GM18868 (cell line): ENCODE measurements at regions not wholly inside any gene's neighbourhood (a gene's known extent, or its start where the extent isn't known, plus 50 kb on each side); places are given as distances from the start of the nearest gene placed in this dataset.

Source experiments
- ATAC-seq: cut with Tn5 transposase; IDR thresholded peaks from one replicate; pipeline ENCODE4 v1.9.1; 2021; ENCODE audit warnings: mild to moderate bottlenecking, moderate library complexity; ENCODE audit not compliant: unreplicated experiment

DNA sequence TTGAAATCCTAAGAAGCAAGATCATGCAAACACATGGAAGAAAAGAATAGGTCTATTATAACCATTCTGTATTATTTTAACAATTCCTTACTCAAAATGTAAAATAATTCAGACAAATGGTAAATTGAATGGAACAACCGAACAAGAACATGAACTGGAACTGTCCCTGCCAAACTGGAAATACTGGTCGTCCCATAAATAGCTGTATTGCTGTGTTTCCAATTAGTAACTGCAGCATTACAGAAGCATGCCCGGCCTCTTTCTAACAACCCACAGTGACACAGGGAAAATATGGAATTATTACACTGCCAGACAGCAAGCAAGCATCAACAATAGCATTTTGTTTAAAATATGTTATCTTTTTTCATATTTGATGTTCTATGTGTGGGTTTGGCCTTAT lies 1138.5 kb upstream of the PHF14 start:
- ATAC-seq = no peak

DNA sequence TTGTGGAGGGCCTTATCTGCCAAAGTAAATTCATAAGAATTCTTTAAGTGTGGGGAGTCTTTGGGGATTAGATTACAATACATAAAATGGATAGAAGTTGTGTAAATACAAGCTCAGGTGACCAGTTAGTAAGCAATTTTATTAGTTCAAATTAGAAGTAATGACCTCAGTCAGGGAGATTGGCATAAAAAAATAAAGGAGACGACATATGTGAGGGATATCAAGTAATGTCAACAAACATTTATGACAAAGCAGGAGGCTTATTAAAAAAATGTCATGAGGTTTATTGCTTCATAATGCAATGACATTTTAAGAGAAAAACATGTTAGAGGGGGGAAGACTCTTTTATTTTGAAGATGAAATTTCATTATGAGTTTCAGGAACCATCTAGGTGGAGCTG lies 1137.0 kb upstream of the PHF14 start:
- no peak for ATAC-seq

DNA sequence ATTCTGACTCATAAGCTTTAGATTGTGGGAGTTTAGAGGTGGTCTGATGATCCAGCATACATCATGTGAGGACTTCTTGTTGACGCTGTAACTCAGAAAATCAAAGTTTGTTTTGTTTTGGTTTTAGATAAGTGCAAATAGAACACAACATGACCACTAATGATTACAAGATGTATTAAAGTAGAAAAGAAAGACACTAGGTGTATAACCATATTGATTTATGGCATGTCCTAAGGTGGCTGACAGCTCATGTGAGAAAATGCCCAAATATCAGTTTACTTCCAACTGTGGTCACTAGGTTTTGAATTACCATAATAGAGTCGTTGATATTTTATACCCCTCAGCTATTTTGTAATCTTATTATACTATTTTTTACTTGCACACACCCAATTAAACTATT lies 1131.4 kb upstream of the PHF14 start:
- ATAC-seq = no peak

DNA sequence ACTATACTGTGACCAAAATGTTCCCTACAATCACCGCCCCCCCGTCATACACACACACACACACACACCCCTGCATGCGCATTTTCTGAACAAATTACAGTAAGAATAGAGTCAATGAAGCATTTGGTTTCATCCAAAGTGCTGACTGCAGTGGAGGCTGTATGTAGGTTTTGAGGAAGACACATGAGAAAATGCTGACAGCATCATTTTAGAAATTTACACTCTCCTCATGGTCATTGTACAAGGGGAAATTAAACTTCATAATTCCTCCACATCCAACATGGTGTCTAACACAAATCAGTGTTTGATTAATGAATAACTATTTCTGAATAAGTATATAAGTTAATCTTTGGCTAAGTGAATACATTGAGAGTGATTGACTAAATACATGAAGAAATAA lies 1126.8 kb upstream of the PHF14 start:
- ATAC-seq = no peak

DNA sequence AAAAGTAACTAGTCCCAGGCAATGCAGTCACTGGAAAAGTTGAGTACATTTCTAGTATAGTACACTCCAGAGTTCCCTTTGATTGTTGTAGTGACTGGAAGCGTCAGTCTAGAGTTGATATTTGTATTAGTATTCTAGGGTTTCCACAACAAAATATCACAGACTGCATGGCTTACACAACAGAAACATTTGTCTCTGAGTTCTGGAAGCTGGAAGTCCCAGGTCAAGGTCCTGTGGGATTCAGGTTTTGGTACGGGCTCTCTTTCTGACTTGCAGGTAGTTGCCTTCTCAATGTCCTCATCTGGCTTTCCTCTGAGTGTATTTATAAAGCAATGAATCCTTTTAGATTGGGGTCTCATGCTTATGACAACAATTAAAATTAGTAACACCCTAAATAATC lies 1119.1 kb upstream of the PHF14 start:
- ATAC-seq = no peak

DNA sequence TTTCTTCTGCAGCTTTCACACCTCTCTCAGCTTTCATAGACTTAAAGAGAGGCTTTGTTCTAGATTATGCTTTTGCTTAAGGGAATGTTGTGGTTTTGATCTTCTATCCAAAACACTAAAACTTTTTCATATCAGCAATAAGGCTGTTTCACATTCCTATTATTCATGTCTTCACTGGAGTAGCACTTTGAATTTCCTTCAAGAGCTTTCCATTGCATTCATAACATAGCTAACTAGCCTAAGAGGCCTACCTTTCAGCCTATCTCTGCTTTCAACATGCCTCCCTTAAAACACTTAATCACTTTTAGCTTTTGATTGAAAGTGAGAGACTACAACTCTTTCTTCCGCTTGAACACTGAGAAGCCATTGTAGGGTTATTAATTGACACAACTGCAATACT lies 1117.0 kb upstream of the PHF14 start:
- no peak for ATAC-seq

DNA sequence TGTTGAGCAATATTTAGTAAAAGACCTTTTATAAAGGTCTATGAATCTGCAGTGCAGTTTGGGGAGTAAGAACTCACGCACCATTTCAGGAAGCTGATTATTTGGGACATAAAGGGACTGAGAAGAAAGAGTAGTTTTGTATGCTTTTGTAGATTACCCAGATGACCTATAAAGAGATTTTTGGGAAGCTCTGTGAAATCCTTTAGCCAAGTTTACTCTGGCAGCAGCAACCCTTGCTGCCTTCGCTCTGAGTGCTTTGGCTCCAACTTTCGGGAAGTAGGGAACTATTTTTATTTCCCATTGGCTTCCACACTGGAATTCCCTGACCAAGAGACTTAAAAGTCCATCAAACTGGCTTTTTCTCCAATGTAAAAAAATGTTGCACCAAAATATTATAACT lies 1110.1 kb upstream of the PHF14 start:
- no peak for ATAC-seq

DNA sequence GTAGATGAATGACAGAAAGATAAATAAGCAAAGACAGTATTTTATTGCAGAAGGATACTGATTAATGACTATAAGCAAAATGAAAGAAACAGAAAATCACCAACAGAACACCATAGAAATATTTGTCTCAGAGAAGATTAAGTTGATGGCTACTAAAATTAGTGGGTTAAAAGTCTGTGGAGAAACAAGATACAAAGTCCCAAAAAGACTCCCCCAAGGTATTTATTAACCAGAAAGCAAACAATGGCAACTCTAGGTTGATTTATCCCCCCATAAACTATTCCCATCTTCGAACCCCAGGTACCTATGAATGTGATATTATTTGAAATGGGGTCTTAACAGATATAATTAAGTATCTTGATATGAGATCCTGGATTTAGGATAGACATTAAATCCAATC lies 1104.5 kb upstream of the PHF14 start:
- no peak for ATAC-seq

DNA sequence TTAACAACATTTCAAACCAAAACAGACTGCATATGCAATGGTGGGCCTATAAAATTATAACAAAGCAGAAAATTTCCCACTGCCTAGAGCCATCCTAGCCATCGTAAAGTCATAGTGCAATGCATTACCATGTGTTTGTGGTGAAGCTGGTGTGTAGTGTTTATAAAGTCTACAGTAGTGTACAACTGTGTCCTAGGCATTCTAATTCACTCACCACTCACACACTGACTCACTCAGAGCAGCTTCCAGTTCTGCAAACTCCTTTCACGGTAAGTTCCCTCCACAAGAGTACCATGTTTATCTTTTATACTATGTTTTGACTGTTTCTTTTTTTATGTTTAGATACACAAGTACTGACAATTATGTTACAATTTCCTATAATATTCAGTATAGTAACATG lies 1104.1 kb upstream of the PHF14 start:
- no peak for ATAC-seq

DNA sequence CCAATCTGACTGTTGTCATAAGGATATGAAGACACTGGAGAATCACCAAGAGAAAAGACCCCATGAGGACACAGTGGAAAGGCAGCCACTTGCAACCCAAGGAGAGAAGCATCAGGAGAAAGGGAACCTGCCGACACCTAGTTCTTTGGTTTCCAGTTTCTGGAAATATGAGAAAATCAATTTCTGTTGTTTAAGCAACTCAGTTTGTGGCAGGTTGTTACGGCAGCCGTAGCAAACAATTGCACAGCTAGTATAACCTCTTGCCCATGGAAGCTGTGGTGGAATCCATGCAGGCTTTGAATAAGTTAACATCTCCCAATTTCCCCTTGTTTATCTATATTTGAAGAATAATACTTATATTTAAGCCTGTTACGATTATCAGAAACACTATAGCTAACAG lies 1103.0 kb upstream of the PHF14 start:
- ATAC-seq = no peak

DNA sequence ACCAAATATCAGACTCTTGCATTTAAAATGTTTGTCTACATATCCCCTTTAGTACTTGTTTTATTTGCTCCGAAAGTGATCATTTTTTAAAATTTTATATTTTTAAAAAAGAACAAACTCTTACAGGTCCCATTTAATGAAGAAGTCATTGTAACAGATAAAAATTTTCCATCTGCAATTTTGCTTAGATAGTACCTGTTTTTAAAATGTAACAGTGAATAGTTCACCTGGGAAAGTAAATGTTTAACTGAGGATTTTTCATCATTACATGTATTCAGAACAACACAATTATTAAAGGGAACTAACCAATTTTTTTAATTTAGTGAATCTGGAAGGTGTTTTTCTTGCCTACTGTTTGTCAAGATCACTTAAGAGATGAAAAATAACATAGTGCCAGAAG lies 1099.5 kb upstream of the PHF14 start:
- no peak for ATAC-seq

DNA sequence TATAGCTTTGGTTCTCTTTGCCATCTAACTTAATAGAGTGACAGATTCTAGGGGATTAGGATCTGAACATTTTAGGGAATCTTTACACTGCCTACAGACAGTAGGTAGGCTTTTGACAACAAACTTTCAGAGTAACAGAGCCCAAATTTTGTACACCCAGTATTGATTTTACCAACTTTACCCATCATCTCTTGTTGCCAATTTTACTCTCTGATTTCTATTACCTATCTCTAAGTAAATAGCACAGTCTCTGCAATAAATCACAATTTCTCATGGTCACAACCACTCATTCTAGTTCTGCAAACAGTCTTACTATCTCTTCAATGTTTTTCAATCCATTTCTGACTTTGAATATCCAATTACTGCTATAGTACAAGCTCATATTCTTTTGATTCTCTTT lies 1097.6 kb upstream of the PHF14 start:
- no peak for ATAC-seq

DNA sequence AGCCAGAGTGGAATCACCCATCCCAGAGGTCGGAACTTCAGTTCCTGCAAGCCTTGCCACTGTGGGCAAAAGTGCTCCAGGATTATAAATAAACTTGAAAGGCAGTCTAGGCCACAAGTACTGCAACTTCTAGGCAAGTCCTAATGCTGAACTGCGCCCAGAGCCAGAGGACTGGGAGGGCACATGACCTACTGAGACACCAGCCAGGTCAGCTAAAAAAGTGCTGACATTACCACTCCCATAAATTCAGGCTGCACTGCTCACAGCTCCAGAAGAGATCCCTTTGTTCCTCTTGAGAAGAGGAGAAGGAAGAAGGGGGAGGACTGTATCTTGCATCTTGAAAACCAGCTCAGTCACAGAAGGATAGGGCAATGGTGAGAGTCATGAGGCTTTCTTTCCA lies 1084.1 kb upstream of the PHF14 start:
- no peak for ATAC-seq

DNA sequence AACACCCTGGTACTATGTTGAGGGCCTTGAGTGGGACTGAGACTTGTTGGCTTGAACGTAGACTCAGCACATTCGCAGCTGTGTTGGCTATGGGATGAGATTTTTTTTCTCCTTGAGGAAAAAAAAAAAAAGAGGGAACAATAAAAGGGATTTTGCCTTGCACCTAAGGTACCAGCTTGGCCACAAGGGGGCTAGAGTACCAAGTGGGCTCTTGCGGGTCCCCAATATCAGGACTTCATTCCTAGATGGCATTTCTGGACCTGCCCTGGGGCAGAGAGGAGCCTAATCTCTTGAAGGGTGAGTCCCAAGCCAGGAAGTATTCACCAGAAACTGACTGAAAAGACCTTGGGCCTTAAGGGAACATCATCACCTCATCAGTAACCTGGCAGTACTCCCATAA lies 1083.6 kb upstream of the PHF14 start:
- ATAC-seq = no peak

DNA sequence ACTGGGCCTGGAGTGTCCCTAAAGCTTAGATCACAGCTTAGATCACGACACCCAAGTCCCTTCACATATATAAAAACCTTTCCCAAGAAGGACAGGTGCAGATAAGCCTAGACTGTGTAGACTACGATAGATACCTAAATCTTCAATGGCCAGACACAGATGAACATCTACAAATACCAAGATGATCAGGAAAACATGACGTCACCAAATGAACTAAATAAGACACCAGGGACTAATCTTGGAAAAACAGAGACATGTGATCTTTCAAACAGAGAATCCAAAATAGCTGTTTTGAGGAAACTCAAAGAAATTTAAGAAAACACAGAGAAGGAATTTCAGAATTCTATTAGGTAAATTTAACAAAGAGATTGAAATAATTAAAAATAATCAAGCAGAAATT lies 1082.6 kb upstream of the PHF14 start:
- no peak for ATAC-seq

DNA sequence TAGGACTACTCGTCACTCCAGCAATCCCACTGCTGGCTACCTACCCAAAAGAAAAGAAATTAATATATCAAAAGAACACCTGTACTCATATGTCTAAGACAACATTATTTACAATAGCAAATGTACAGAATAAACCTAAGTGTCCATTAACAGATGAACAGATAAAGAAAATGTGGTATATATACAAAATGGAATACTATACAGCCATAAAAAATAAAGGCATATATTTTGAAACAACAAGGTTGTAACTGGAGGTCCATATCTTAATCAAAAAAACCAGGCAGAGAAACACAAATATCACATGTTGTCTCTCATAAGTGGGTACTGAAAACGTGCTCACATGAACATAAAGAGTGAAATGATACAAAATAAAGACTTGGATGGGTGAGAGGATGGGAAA lies 1073.3 kb upstream of the PHF14 start:
- ATAC-seq = no peak

DNA sequence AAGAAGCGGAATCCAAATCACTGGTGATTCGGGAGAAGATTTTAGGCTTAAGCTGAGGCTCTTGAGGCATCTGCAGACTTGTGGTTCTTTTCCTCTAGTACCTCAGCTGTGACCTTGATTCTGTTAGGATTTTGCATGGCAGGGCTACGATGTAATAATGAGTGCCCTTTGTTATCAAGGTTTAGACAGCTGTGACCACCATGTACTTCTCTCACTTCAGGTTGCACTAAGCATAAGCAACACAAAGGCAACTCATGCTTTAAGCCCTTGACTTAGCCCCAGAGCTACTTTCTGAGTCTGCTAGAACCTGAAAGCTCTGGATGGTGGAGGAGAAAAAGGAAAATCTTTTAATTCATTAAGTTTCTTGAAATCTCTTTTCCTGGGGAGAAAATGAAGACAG lies 1052.3 kb upstream of the PHF14 start:
- ATAC-seq = no peak

DNA sequence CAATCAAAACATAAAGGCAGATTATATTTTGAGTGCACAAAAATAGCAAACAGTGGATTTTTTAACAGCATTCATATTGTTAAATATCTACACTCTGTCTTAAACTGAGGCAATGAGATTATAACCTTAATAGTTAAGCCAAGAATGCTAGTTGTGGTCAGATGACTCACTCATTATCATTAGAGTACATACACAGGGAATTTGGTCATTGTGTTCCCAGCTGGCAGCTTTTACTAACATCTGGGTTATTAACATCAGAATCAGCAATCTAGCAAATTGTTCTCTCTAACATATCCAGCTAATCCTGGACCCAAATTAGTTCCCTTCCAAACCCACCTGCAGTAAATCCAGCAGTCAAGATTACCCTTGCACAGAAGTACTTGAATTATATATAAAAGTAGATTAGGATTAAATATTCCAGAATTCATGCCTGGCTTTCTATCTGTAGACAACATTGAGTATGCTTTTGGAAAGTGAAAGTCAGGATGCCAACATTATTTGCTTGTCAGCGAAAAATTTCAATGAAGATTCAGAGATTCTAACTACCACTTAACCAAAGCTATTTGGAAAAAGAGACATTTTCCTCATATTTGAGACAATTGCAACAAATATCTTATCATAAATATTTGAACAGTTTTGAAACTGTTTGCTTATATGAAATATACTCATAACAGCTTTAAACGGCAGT lies 1035.6 kb upstream of the PHF14 start:
- no peak for ATAC-seq

DNA sequence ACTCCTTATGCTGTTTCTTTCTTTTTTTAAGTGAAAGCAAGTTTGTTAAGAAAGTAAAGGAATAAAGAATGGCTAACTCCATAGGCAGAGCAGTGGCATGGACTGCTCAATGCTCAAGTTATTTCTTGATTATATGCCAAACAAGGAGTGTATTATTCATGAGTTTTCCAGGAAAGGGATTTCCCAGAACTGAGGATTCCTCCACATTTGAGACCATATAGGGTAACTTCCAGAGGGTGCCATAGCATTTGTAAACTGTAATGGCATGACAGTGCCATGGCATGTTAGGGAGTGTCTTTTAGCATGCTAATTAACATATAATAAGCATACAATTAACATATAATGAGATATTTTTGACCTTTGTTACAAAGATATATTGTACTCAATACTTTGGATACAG lies 1034.5 kb upstream of the PHF14 start:
- ATAC-seq = no peak

DNA sequence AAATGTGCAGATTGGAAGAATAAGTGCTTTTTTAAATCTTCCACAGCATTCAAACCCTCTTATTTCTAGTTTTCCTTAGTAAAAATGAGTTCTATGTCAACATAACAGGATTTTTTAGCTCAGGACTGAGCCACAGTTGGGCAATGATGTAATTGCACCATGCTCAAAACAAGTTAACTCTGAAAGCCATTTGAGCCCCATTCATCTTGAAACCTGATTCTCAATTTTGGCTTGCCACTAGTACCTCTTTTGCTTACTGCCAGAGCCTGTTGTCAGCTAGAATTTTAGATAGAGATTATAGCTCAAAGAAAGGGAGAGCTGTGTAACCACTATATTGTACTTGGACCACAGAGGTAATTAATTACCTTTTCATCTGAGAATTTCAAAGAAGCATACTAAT lies 1028.5 kb upstream of the PHF14 start:
- no peak for ATAC-seq

DNA sequence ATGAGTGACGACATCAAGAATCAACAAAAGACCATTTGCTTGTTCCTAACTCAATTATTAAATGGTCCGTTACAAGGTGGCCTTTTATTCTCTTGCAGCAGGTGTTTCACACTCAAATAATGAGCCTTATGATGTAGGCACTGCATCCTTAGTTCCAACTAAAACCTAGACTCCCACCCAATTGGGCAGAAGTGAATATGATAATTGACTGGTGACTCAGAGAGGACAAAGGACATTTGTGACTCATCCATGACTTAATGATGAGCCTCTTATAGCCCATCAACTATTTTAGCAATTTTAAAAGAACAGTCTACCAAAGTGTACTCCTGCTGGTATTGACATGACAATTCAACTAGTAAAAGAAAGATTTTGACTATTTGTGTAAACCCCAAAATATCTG lies 1027.8 kb upstream of the PHF14 start:
- ATAC-seq = no peak

DNA sequence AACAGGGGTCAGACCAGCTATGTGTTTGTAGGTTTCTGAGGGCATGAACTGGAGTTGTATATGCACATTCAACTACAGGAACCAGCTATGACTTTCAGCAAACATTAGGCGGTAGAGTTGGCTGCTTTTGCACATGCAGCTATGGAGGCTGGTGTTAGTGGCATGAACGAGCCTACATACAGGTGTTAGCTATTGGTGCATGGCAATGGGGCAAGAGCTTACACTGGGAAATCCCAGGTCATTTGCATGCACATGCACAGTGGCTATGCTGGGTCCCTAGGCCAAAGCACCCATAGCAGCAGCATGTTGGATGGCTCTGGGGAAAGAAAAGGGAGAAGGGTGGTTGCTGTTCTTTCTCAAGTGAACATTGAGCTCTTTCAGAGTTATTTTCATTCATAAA lies 1018.5 kb upstream of the PHF14 start:
- ATAC-seq = no peak

DNA sequence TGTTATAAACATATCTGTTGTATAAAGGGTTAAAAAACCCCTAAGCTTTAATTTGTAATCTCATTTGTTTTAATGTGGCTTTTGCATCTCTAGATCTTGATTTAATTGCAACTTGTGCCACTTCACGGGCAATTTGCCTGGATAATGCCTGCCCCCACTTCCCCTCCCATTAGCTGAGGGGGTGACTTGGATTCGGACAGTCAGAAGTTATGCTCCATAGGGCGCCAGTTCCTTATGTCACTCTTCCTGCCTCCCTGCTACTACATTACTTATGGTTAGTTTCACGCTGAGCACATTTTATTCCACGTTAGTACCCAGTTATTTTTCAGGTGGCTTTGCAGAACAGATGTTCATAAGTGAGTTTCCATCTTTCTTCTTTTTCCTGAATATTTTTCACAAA lies 1015.2 kb upstream of the PHF14 start:
- ATAC-seq = no peak

DNA sequence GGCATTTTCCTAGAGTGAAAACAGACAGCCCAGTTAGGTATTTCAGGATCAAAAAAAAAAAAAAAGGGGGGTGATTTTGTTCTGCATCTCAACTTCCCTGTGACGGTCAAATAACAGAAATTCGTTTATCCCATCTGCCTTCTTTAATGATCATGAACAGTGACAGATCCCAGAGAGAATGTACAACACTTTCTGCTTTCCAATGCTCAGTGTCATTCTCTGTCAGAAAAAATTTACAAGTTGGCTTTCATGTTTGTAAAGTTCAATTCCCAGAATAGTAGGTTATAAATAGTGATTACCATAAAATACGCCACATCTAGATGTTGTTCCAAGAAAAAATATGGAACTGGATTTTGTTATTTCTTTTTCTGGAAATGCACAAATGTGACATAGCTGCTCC lies 1013.2 kb upstream of the PHF14 start:
- no peak for ATAC-seq
